ENCODE measurements at regions not wholly inside any gene's neighbourhood (a gene's known extent, or its start where the extent isn't known, plus 50 kb on each side); places are given as distances from the start of the nearest gene placed in this dataset.

DNA sequence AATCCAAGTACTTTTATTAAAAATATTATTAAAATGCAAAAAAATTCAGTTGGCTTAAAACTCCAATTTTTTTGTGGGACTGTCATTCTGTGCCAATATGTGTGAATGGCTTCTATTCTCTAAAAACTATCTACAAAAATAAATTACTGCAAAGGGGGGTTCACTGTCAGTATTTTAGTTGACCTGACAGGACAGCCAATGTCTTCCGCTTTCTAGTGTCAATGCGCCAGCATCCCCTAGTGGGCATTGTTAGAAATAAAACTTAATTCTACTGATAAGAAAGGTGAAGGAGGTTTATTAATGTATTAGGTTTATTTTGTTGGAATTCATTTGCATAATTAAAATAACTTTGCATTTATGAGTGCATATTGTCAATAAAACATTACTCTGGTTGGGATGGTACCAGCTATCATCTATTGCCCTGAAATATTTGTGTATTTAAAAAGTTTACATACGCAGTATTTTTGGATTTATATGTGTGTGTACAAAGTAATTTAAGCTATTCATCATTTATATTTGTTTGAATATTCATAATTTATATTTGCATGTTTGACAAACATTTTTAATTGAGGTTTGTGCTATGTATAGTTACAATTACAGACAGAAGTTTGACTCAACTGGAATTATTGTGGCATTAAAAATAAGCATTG lies 527.2 kb downstream of the FLRT2 start:
- no peaks in the 10 kb centered on the region for H4K20me1 ChIP-seq (ENCODE audit: control insufficient read depth, insufficient read depth)
- FAIRE-seq (no peak), DNase-seq (ENCODE audit: low read depth, low spot score) (no peak), ATAC-seq (peak; percentile 40; the same call in 1 of the 3 replicates)
- ChIA-PET CTCF (interaction anchor here (1.0 to 3.7 kb wide), 6 partner anchors 19 to 846 kb away, joined by 3 to 17 read pairs (median 3); no protein-coding TSS in a partner anchor), SMC1A (ENCODE audit: uncharacterized antibody, unreplicated experiment) (interaction anchor here (0.9 to 2.4 kb wide), 3 partner anchors 8 to 189 kb away, joined by 3 to 12 read pairs (median 12); no protein-coding TSS in a partner anchor), POLR2A (no interaction called here), RAD21 (ENCODE audit: unreplicated experiment) (no interaction called here)
- no TSS peak for BruUV-seq (replicated peaks)
- no peak overlapping the region for H2AFZ ChIP-seq (ENCODE audit: control insufficient read depth, low read depth, low read length)
- no peak overlapping the region for H3K27ac ChIP-seq (ENCODE audit: control insufficient read depth, insufficient read depth)
- H3K9me3 ChIP-seq (replicated peaks; ENCODE audit: control insufficient read depth, insufficient read depth, low read length) = no peaks in the 10 kb centered on the region
- no peak overlapping the region for H3K4me3 ChIP-seq
- no peak overlapping the region for H3K4me2 ChIP-seq (ENCODE audit: control insufficient read depth, insufficient read depth)
- H3K4me1 ChIP-seq (ENCODE audit: control insufficient read depth, insufficient read depth, low read length) = no peaks in the 10 kb centered on the region
- 87% methylated on average over 3 of the region's 3 CpGs for WGBS (ENCODE audit: insufficient coverage, insufficient replicate concordance, low lambda C conversion rate, missing lambda C conversion rate)
- H3K79me2 ChIP-seq (ENCODE audit: control insufficient read depth, insufficient read depth, low read length) = no peaks in the 10 kb centered on the region
- no peak overlapping the region for H3K9ac ChIP-seq (ENCODE audit: control insufficient read depth, insufficient read depth, low read length)
- H3K27me3 ChIP-seq (replicated peaks in 1 of 2; ENCODE audit: control insufficient read depth in 2 of 2, insufficient read depth in 2 of 2, low read length in 1 of 2) = no peaks in the 10 kb centered on the region
- in situ Hi-C loops (cut with MboI) (no loop called here), intact Hi-C loops (cut with micrococcal nuclease; ENCODE audit: unreplicated experiment) (loop anchor here (5.0 kb wide), 1 partner anchor 190 kb away; no protein-coding TSS in a partner anchor)
- H3K36me3 ChIP-seq (ENCODE audit: control insufficient read depth in 2 of 2, insufficient read depth in 2 of 2, low read length in 1 of 2) = no peaks in the 10 kb centered on the region
- no peak for TF ChIP-seq ZNF622 (IDR thresholded peaks at IDR 0.05)
- TF ChIP-seq SIN3A (IDR thresholded peaks at IDR 0.05; ENCODE audit: low read depth, low read length) = no peak
- TF ChIP-seq ZNF207 (IDR thresholded peaks at IDR 0.05; ENCODE audit: borderline replicate concordance) = no peak
- no peak for TF ChIP-seq GATAD2B (conservative IDR thresholded peaks at IDR 0.05; ENCODE audit: low read depth)
- no peak for TF ChIP-seq EP300 (IDR thresholded peaks at IDR 0.05; ENCODE audit: borderline replicate concordance in 1 of 2, control insufficient read depth in 1 of 2, low read depth in 2 of 2, low read length in 2 of 2)
- TF ChIP-seq, protein P1, sequence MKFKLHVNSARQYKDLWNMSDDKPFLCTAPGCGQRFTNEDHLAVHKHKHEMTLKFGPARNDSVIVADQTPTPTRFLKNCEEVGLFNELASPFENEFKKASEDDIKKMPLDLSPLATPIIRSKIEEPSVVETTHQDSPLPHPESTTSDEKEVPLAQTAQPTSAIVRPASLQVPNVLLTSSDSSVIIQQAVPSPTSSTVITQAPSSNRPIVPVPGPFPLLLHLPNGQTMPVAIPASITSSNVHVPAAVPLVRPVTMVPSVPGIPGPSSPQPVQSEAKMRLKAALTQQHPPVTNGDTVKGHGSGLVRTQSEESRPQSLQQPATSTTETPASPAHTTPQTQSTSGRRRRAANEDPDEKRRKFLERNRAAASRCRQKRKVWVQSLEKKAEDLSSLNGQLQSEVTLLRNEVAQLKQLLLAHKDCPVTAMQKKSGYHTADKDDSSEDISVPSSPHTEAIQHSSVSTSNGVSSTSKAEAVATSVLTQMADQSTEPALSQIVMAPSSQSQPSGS (IDR thresholded peaks at IDR 0.05; ENCODE audit: low read length) = no peak
- peak; percentile 77 for TF ChIP-seq RAD21 (IDR thresholded peaks at IDR 0.05; ENCODE audit: insufficient read depth, low read depth, low read length)
- no peak for TF ChIP-seq TCF7 (IDR thresholded peaks at IDR 0.05; ENCODE audit: borderline replicate concordance)
- TF ChIP-seq ZNF384 (IDR thresholded peaks at IDR 0.05; ENCODE audit: borderline replicate concordance, low read depth, low read length) = no peak
- TF ChIP-seq, protein P2, sequence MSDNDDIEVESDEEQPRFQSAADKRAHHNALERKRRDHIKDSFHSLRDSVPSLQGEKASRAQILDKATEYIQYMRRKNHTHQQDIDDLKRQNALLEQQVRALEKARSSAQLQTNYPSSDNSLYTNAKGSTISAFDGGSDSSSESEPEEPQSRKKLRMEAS (IDR thresholded peaks at IDR 0.05; ENCODE audit: low read depth, low read length) = no peak
- no peak for TF ChIP-seq PAX8 (IDR thresholded peaks at IDR 0.05)
- TF ChIP-seq E4F1 (IDR thresholded peaks at IDR 0.05; ENCODE audit: borderline replicate concordance, partially characterized antibody) = no peak
- no peak for TF ChIP-seq DPF2 (IDR thresholded peaks at IDR 0.05)
- TF ChIP-seq, protein P3, sequence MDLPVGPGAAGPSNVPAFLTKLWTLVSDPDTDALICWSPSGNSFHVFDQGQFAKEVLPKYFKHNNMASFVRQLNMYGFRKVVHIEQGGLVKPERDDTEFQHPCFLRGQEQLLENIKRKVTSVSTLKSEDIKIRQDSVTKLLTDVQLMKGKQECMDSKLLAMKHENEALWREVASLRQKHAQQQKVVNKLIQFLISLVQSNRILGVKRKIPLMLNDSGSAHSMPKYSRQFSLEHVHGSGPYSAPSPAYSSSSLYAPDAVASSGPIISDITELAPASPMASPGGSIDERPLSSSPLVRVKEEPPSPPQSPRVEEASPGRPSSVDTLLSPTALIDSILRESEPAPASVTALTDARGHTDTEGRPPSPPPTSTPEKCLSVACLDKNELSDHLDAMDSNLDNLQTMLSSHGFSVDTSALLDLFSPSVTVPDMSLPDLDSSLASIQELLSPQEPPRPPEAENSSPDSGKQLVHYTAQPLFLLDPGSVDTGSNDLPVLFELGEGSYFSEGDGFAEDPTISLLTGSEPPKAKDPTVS (IDR thresholded peaks at IDR 0.05; ENCODE audit: low read depth, low read length) = no peak
- TF ChIP-seq YY1 (IDR thresholded peaks at IDR 0.05; ENCODE audit: low read depth, low read length) = no peak
- TF ChIP-seq ASH2L (IDR thresholded peaks at IDR 0.05; ENCODE audit: borderline replicate concordance, low read depth) = no peak
- TF ChIP-seq CTCF (IDR thresholded peaks at IDR 0.05 in 2 of 3, conservative IDR thresholded peaks at IDR 0.05 in 1 of 3; ENCODE audit: control insufficient read depth in 2 of 3, extremely low read depth in 1 of 3, insufficient read depth in 1 of 3, low read depth in 3 of 3, low read length in 3 of 3) = peak; percentile 62 to 68 (median 68)
